Tongue (tissue), 1 donor: ENCODE measurements at regions not wholly inside any gene's neighbourhood (a gene's known extent, or its start where the extent isn't known, plus 50 kb on each side); places are given as distances from the start of the nearest gene placed in this dataset.
"Not testable (repeated sequence)": the region's sequence is repeated elsewhere in the genome, so short reads cannot be mapped to it uniquely, and the experiment has no call there.

ENCODE experiments used
- DNase-seq: peaks from one replicate; pipeline ENCODE4 v3.0.0-alpha.2; 2015

GRCh38 chr3:20622304-20622703, 436.3 kb upstream of the SGO1 start:
- no peak for DNase-seq

GRCh38 chr3:20618621-20619020, 432.6 kb upstream of the SGO1 start:
- DNase-seq, result not testable (repeated sequence)

- not testable (repeated sequence) for DNase-seq
Measured at GRCh38 chr3:20618181-20618580, 432.2 kb upstream of the SGO1 start.

DNA sequence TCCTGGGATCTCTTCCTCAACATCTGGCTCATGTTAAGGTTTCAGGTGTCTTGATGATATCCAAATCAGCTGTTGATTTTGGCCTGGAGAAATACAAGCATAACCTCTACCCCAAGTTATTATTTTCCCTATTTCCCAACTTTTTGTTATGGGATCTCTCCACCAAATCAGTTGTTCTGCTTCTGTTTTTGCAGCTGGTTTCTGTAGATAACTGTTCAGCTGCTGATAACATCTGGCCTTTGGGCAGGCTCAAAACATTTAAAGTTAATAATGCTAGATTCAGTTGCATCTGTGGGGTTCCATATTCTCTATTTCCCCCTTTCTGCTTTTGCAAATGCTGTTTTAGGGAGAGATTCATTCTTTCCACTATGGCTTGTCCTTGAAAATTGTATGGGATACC, 430.0 kb upstream of the SGO1 start:
- not testable (repeated sequence) for DNase-seq

DNA sequence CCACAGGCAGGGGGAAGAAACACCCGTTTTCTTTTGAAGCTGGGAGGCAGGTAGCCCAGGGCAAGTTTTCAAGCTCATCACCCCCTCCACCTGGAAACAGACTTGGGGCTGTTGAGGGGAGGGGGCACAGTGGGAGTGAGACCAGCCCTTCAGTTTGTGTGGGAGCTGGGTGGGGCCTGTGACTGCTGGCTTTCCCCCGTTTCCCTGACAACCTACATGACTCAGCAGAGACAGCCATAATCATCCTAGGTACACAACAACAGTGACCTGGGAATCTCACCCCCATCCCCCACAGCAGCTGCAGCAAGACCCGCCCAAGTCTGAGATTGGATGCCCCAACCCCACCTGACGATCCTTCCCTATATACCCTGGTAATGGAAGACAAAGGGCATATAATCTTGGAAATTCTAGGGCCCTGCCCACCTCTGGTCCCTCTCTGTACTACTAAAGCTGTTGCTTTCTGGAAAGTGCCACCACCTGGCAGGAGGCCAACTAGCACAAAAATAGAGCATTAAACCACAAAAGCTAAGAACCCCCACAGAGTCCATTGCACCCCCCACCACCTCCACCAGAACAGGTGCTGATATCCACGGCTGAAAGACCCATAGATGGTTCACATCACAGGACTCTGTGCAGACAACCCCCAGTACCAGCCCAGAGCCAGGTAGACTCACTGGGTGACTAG, 422.2 kb upstream of the SGO1 start:
- DNase-seq, result no peak

- no peak for DNase-seq
Measured at GRCh38 chr3:20604659-20605058, 418.7 kb upstream of the SGO1 start.

DNA sequence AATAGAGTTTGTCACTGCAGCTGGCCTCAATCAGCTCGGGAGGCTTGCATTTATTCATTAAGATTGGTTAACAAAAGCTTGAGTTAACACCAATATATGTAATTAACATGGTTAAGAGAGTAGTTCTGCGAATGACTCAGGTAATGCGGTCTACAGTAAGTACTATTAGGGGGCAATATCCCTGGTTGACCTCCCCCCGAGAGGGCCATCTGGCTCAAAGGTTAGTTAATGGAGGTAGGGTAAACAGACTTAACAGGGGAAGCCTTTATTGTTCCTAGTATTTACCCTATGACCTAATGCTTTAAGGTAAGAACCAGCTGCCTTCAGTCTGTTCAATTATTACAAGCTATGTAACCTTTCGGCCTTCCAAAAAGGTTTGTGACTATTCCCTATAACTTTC, 403.3 kb upstream of the SGO1 start:
- no peak for DNase-seq

DNA sequence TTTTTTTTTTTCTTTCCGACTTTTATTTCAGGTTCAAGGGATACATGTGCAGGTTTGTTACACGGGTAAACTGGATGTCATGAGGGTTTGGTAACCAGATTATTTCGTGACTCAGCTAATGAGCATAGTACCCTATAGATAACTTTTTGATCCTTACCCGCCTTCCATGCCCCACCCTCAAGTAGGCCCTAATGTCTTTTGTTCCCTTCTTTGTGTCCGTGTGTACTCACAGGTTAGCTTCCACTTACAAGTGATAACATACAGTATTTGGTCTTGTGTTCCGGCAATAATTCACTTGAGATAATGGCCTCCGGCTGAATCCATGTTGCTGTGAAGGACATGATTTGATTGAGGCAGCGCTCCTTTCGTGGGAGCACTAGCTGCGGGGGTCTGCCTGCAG, 402.8 kb upstream of the SGO1 start:
- no peak for DNase-seq

DNA sequence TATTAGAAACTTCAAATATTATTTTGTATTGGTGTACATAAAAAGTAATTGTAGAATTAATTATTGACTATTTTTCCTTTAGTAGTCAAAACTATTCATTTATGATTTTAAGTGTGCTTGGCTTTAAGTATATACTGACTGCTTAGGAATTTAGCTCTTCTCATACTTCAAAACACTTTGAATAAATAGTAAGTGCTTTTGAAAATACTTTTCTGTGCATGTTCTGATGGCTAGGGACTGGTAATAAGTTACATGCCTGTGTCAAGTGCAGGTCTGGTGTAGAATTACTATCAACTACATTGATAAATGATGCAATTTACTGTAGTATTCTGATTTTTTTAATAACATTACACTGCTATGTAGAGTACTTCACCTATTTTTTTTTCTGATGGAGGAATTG, 397.6 kb upstream of the SGO1 start:
- no peak for DNase-seq

DNA sequence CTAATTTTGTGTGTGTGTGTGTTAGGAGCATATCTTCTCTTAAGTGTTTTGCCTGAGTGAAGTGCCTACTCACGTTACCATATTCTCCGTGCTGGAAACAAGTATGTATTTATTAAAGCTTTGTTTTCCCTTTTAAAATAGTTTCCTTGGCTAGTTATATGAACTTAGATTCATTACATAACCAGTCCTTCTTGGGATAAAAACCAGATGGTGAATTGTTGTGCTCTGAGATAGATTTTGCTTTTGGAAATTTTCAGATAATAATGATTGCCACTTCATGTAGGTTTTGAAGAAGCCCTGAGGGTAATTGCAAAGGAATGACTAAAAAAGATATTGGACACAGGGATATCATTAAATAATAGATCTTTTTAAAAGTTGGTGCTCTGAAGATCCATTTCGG, 390.2 kb upstream of the SGO1 start:
- DNase-seq, result no peak

DNA sequence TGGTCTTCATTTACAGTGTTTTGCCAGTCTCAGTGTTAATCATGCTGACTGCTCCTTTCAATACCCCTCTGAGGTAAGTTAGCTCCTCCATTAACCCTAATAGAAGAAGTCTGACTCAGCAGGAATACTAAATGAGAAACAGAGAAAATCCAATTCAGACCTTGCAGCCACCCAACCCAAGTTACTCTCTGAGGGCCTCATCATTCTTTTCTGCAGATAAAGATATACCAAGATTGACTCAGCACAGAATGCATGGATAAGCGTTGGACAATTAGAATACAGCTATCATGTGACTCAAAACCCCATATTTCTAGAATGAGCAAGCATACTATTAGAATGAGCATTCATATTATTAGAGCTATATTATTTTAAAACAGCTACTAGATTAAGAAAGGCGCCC, 389.1 kb upstream of the SGO1 start:
- no peak for DNase-seq

GRCh38 chr3:20574746-20575145, 388.7 kb upstream of the SGO1 start:
- DNase-seq, result no peak

- no peak for DNase-seq
Measured at GRCh38 chr3:20573175-20573574, 387.2 kb upstream of the SGO1 start.

GRCh38 chr3:20572473-20572872, 386.5 kb upstream of the SGO1 start:
- DNase-seq, result no peak

DNA sequence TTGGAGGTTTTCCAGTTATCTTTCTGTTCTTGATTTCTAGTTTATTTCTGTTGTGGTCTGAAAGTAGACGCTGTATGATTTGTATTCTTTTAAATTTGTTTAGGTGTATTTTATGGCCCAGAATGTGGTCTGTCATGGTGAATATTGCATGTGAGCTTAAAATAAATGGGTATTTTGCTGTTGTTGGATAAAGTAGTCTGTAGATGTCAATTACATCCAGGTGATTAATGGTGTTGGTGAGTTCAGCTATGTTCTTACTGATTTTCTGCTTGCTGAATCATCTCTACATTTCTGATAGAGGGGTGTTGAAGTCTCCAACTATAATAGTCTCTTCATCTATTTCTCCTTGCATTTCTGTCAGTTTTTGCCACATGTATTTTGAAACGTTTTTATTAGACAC, 383.3 kb upstream of the SGO1 start:
- DNase-seq, result no peak

DNA sequence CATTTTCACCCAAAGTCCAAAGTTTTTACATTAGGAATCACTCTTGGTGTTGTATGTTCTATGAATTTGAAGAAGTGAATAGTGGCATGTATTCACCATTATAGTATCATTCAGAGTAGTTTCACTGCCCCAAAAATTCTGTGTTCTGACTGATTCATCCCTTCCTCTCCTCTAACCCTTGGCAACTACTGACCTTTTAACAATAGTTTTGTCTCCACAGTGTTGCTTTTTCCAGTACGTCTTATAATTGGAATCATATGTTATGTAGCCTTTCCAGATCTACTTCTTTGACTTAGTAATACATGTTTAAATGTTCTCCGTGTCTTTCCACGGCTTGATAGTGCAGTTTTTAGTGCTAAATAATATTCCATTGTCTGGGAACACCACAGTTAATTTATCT, 379.0 kb upstream of the SGO1 start:
- DNase-seq, result no peak

DNA sequence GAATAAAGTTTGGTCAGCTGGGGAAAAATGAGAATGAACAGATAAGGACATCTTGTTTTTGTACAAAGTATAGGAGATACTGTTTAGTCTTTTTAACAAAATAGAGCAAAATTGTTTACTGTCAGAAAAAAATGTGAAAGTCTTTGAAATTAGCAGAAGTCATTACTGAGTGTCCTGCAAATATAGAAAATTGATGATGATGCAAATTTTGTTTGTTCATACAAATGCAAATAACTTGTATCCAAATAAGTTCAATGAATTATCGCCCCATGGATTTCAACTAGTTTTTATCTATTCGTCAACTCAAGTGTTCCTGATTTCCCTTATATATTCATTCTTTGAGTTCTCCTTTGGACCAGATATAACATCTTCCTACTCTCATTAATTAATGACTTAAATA, 378.0 kb upstream of the SGO1 start:
- no peak for DNase-seq

GRCh38 chr3:20563251-20563650, 377.2 kb upstream of the SGO1 start:
- DNase-seq, result no peak

DNA sequence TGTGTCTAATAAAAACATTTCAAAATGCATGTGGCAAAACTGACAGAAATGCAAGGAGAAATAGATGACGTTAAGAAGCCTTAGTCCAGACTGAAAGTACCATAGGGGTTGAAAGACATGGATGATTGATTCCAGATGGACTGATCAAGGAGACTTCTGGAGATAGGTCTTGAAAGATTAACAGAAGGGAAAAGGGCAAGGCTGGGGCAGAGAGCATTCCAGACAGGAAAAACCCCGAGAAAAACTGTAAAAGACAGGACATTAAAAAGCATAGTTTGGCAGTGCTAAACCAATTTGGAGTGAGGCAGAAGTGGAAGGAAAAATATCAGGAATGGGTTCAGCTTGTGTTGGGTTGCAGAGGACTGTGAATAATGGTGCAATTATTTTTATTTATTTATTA, 375.2 kb upstream of the SGO1 start:
- no peak for DNase-seq

- not testable (repeated sequence) for DNase-seq
Measured at GRCh38 chr3:20560446-20560845, 374.4 kb upstream of the SGO1 start.

DNA sequence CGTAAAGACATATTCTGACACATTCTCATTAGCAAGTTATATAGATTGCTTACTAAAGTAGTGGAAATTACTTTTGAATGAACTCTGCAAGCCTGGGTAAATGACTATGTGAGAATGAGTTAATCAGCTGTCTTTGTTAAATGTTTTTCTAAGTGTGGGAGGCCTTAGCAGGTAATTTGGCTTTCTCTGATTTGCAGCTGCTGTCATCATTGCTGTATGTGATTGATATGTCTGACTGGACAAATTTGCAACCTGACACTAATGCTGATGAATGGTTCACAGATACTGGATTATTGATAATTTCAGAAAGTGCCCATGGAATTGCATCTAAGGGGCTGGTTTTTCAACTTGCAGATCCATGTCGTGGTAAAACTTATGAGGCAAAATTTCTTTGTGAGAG, 372.2 kb upstream of the SGO1 start:
- no peak for DNase-seq

- no peak for DNase-seq
Measured at GRCh38 chr3:20556661-20557060, 370.7 kb upstream of the SGO1 start.

- DNase-seq, result no peak
Measured at GRCh38 chr3:20552605-20553275, 366.7 kb upstream of the SGO1 start.
